MM.1S (cell line): ENCODE measurements at regions not wholly inside any gene's neighbourhood (a gene's known extent, or its start where the extent isn't known, plus 50 kb on each side); places are given as distances from the start of the nearest gene placed in this dataset.

Experiments used
- DNase-seq: peaks from one replicate; pipeline ENCODE4 v3.0.0-alpha.2; 2015
- H2AFZ ChIP-seq: fragments of 300-600 bp; sonication (generic); 2 replicates; pipeline ENCODE4 v1.6.0; 2016; ENCODE audit warnings: antibody characterized with exemption, low read length
- H3F3A ChIP-seq: fragments of 300-600 bp; sonication (generic); 2 replicates; pipeline ENCODE4 v1.6.1; 2016; ENCODE audit warnings: mild to moderate bottlenecking, antibody characterized with exemption, low read length, moderate library complexity, mixed read lengths; ENCODE audit not compliant: insufficient read depth
- H3K27ac ChIP-seq: fragments of 300-600 bp; sonication (generic); 2 replicates; pipeline ENCODE4 v1.5.1; 2016; ENCODE audit warnings: mild to moderate bottlenecking, low read length
- H3K27me3 ChIP-seq: fragments of 300-600 bp; sonication (generic); replicated peaks from 2 replicates; pipeline ENCODE4 v1.6.0; 2016; ENCODE audit warnings: low read length; ENCODE audit not compliant: insufficient read depth
- H3K36me3 ChIP-seq: fragments of 300-600 bp; sonication (generic); replicated peaks from 2 replicates; pipeline ENCODE4 v1.6.1; 2016; ENCODE audit warnings: mild to moderate bottlenecking, low read length, mixed read lengths; ENCODE audit not compliant: insufficient read depth
- H3K4me1 ChIP-seq: fragments of 300-600 bp; sonication (generic); 2 replicates; pipeline ENCODE4 v1.6.1; 2016; ENCODE audit warnings: low read length, mixed read lengths
- H3K4me2 ChIP-seq: fragments of 300-600 bp; sonication (generic); 2 replicates; pipeline ENCODE4 v1.6.0; 2016; ENCODE audit warnings: low read depth, low read length
- H3K4me3 ChIP-seq: fragments of 300-600 bp; sonication (generic); 2 replicates; pipeline ENCODE4 v1.5.1; 2016; ENCODE audit warnings: low read length, mixed read lengths
- H3K79me2 ChIP-seq: fragments of 300-600 bp; sonication (generic); 2 replicates; pipeline ENCODE4 v1.6.1; 2016; ENCODE audit warnings: mixed run types, low read length, mixed read lengths
- H3K9ac ChIP-seq: fragments of 300-600 bp; sonication (generic); 2 replicates; pipeline ENCODE4 v1.6.1; 2016; ENCODE audit warnings: low read length, mixed read lengths
- H3K9me2 ChIP-seq: fragments of 300-600 bp; sonication (generic); replicated peaks from 2 replicates; pipeline ENCODE4 v1.6.1; 2016; ENCODE audit warnings: mild to moderate bottlenecking, low read length, mixed read lengths; ENCODE audit not compliant: insufficient read depth
- H3K9me3 ChIP-seq: fragments of 300-600 bp; sonication (generic); replicated peaks from 2 replicates; pipeline ENCODE4 v1.6.1; 2016; ENCODE audit warnings: mild to moderate bottlenecking, low read length, mixed read lengths; ENCODE audit not compliant: insufficient read depth
- H4K20me1 ChIP-seq: fragments of 300-600 bp; sonication (generic); 2 replicates; pipeline ENCODE4 v1.6.1; 2016; ENCODE audit warnings: mild to moderate bottlenecking, low read length, moderate library complexity, mixed read lengths; ENCODE audit not compliant: insufficient read depth
- EZH2 ChIP-seq: fragments of 300-600 bp; sonication (generic); optimal IDR thresholded peaks from 2 replicates; pipeline ENCODE3; 2017; ENCODE audit warnings: low read depth, mild to moderate bottlenecking, antibody characterized with exemption, low read length, mixed read lengths
- EZH2phosphoT487 ChIP-seq: fragments of 300-600 bp; sonication (generic); IDR thresholded peaks from 2 replicates; pipeline ENCODE4 v1.6.1; 2018; ENCODE audit warnings: antibody characterized with exemption, low read length
- TF ChIP-seq, protein P1 (sequence below): fragments of 300-600 bp; sonication (generic); IDR thresholded peaks from 2 replicates; pipeline ENCODE4 v1.5.1; 2016; ENCODE audit warnings: antibody characterized with exemption, low read length, mixed read lengths

DNA sequence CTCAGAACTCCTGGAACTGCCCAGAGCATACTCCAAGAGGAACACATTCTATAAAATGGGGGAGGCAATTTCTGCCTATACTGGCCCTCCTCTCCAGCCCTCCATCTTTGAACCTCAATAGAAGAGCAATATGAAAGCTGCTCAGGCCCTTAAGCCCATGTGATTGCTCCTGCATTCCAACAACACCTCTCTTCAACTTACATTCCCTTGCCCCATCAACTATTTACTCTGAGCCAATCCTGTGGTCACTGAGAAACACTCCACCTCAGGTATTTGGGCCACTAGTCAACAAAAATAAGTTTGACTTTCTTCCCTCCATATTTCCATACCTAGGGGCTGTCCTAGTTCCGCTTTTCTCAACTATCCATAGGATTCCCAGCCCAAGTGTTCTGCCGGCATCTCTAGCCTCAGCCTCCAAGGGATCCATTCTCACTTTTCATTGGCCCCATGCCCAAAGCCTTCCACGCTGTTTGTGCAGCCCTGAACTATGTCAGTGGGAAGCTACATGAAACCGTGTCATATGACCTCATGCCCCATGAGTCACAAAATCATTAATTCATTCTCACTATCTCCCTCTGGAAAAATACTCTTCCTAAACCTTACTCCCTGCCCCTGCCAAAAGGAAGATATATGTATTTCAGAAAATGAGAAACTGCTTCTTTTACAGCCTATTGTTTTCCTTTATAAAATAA is 61.6 kb downstream of the GJD2 start:
- Histone ChIP-seq H2AFZ (no peak overlapping the region), H3K4me3 (no peak overlapping the region), H3K36me3 (no peaks in the 10 kb centered on the region), H3F3A (no peaks in the 10 kb centered on the region), H3K27ac (no peak overlapping the region), H3K4me2 (no peak overlapping the region), H3K9me2 (no peaks in the 10 kb centered on the region), H3K79me2 (no peaks in the 10 kb centered on the region), H4K20me1 (no peaks in the 10 kb centered on the region), H3K4me1 (no peaks in the 10 kb centered on the region), H3K9ac (no peak overlapping the region), H3K27me3 (no peaks in the 10 kb centered on the region), H3K9me3 (no peaks in the 10 kb centered on the region)
- TF ChIP-seq, protein P1, sequence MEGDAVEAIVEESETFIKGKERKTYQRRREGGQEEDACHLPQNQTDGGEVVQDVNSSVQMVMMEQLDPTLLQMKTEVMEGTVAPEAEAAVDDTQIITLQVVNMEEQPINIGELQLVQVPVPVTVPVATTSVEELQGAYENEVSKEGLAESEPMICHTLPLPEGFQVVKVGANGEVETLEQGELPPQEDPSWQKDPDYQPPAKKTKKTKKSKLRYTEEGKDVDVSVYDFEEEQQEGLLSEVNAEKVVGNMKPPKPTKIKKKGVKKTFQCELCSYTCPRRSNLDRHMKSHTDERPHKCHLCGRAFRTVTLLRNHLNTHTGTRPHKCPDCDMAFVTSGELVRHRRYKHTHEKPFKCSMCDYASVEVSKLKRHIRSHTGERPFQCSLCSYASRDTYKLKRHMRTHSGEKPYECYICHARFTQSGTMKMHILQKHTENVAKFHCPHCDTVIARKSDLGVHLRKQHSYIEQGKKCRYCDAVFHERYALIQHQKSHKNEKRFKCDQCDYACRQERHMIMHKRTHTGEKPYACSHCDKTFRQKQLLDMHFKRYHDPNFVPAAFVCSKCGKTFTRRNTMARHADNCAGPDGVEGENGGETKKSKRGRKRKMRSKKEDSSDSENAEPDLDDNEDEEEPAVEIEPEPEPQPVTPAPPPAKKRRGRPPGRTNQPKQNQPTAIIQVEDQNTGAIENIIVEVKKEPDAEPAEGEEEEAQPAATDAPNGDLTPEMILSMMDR: no peak
- TF ChIP-seq EZH2: no peak
- no peak for TF ChIP-seq EZH2phosphoT487
- DNase-seq: no peak

DNA sequence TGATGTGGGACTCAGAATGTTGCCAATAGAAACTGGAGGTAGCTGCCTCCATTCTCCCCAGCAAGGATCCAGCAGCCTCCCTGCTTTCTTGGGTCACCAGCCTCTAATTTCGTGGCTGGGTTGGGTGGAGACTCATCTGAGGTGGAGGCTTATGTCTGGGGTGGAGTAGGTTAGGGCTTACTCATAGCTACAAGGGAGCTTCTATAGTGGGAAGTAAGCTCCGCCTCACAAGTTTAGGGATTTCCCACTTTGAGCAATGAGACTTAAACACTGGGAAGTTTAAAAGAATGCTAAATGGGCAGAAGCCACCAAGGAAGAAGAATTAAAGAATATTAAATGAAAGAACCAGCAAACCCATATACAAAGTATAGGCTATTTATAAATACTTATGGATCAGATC is 63.8 kb downstream of the GJD2 start:
- TF ChIP-seq, protein P1: no peak
- TF ChIP-seq EZH2phosphoT487: no peak
- TF ChIP-seq EZH2: no peak
- no peak overlapping the region for H3K27ac ChIP-seq
- H3K4me2 ChIP-seq: no peak overlapping the region
- H3K27me3 ChIP-seq: no peaks in the 10 kb centered on the region
- H3K4me3 ChIP-seq: no peak overlapping the region
- no peak for DNase-seq
- no peaks in the 10 kb centered on the region for H3F3A ChIP-seq
- H3K9me3 ChIP-seq: no peaks in the 10 kb centered on the region
- H3K4me1 ChIP-seq: no peaks in the 10 kb centered on the region
- H3K9ac ChIP-seq: no peak overlapping the region
- no peaks in the 10 kb centered on the region for H4K20me1 ChIP-seq
- no peaks in the 10 kb centered on the region for H3K79me2 ChIP-seq
- H3K9me2 ChIP-seq: no peaks in the 10 kb centered on the region
- no peaks in the 10 kb centered on the region for H3K36me3 ChIP-seq
- no peak overlapping the region for H2AFZ ChIP-seq

DNA sequence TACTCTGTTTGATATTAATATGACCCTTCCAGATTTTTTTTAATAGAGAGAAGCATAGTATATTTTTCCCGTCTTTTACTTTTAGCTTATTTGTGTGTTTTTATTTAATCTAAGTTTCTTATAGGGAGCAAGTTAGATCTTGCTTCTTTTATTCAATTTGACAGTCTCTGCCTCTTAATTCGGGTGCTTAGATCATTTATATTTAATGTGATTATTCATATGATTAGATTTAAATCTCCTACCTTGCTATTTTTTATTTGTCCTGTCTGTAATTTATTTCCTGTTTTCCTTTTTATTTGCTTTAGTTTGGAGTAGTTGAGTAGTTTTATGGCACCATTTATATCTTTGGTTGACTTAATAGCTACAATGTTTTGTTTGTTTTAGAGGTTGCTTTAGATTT is 66.1 kb downstream of the GJD2 start:
- Histone ChIP-seq H3K9me2 (no peaks in the 10 kb centered on the region), H3K27me3 (no peaks in the 10 kb centered on the region), H3K4me1 (no peaks in the 10 kb centered on the region), H3F3A (no peaks in the 10 kb centered on the region), H3K4me3 (no peak overlapping the region), H2AFZ (no peak overlapping the region), H3K4me2 (no peak overlapping the region), H3K9ac (no peak overlapping the region), H3K27ac (no peak overlapping the region), H3K79me2 (no peaks in the 10 kb centered on the region), H3K36me3 (no peaks in the 10 kb centered on the region), H3K9me3 (no peaks in the 10 kb centered on the region), H4K20me1 (no peaks in the 10 kb centered on the region)
- DNase-seq: no peak
- TF ChIP-seq EZH2phosphoT487 (no peak), EZH2 (no peak)
- TF ChIP-seq, protein P1: no peak
